CD4-positive, alpha-beta T cell treated with Interleukin-6 at 100 ng/mL for 8 hours (primary cell): ENCODE measurements at regions not wholly inside any gene's neighbourhood (a gene's known extent, or its start where the extent isn't known, plus 50 kb on each side); places are given as distances from the start of the nearest gene placed in this dataset.

ENCODE experiments used
- DNase-seq: peaks from one replicate; pipeline ENCODE4 v3.0.0-alpha.2; 2020; ENCODE audit warnings: mixed read lengths, low spot score

GRCh38 chr4:89665662-89666061, 171.3 kb downstream of the SNCA start:
- DNase-seq, result no peak

GRCh38 chr4:89664521-89664920, 172.4 kb downstream of the SNCA start:
- no peak for DNase-seq

GRCh38 chr4:89661173-89661899, 175.6 kb downstream of the SNCA start:
- no peak for DNase-seq

- DNase-seq, result no peak
Measured at GRCh38 chr4:89660444-89661172, 176.4 kb downstream of the SNCA start.

GRCh38 chr4:89658701-89659024, 178.3 kb downstream of the SNCA start:
- no peak for DNase-seq

GRCh38 chr4:89657931-89658700, 178.8 kb downstream of the SNCA start:
- no peak for DNase-seq

GRCh38 chr4:89653012-89653411, 183.9 kb downstream of the SNCA start:
- DNase-seq, result no peak

- no peak for DNase-seq
Measured at GRCh38 chr4:89645482-89645881, 191.5 kb downstream of the SNCA start.

- no peak for DNase-seq
Measured at GRCh38 chr4:89641367-89641687, 195.6 kb downstream of the SNCA start.

GRCh38 chr4:89640620-89641366, 196.2 kb downstream of the SNCA start:
- DNase-seq, result no peak

GRCh38 chr4:89639395-89639794, 197.6 kb downstream of the SNCA start:
- no peak for DNase-seq

- DNase-seq, result no peak
Measured at GRCh38 chr4:89625599-89626293, 211.2 kb downstream of the SNCA start.

- no peak for DNase-seq
Measured at GRCh38 chr4:89619206-89619962, 217.6 kb downstream of the SNCA start.

- DNase-seq, result no peak
Measured at GRCh38 chr4:89618151-89618550, 218.8 kb downstream of the SNCA start.

GRCh38 chr4:89617317-89617716, 219.6 kb downstream of the SNCA start:
- no peak for DNase-seq

- no peak for DNase-seq
Measured at GRCh38 chr4:89616382-89616781, 220.6 kb downstream of the SNCA start.

- DNase-seq, result no peak
Measured at GRCh38 chr4:89615051-89615450, 221.9 kb downstream of the SNCA start.

GRCh38 chr4:89614155-89614554, 222.8 kb downstream of the SNCA start:
- no peak for DNase-seq

- DNase-seq, result no peak
Measured at GRCh38 chr4:89610236-89610635, 226.7 kb downstream of the SNCA start.

- DNase-seq, result no peak
Measured at GRCh38 chr4:89609756-89610155, 227.2 kb downstream of the SNCA start.

- no peak for DNase-seq
Measured at GRCh38 chr4:89604951-89605350, 232.0 kb downstream of the SNCA start.
